H1 (cell line): ENCODE measurements at regions not wholly inside any gene's neighbourhood (a gene's known extent, or its start where the extent isn't known, plus 50 kb on each side); places are given as distances from the start of the nearest gene placed in this dataset.

Experiments
- CTCF ChIA-PET: fragments of 300-600 bp; sonication (Branson Sonifier 250); formaldehyde crosslinking; loops from one replicate; lab custom pipeline; 2021; ENCODE audit not compliant: partially characterized antibody; lab: Charles Lee
- POLR2A ChIA-PET: fragments of 300-600 bp; sonication (Branson Sonifier 250); formaldehyde crosslinking; loops from one replicate; lab custom pipeline; 2021; ENCODE audit warnings: inconsistent platforms; ENCODE audit not compliant: partially characterized antibody; lab: Charles Lee
- DNase-seq, 2 experiments: peaks; one replicate each; pipeline versions ENCODE4 v3.0.0 to v3.0.0-alpha.2; 2010 to 2022; ENCODE audit warnings: low spot score in 2 of 2, low read depth in 1 of 2, mixed read lengths in 1 of 2
- FAIRE-seq: peaks from 2 replicates; lab custom pipeline; 2011; peaks lifted over from hg19 to GRCh38; lab: Jason Lieb, UNC
- H2AFZ ChIP-seq: 2 replicates; pipeline ENCODE4 v1.8.1; 2012; ENCODE audit warnings: low read length, inconsistent platforms
- H2AK5ac ChIP-seq: 2 replicates; pipeline ENCODE4 v1.6.1; 2013; ENCODE audit warnings: low read depth, low read length
- H2BK120ac ChIP-seq: replicated peaks from 2 replicates; pipeline ENCODE3; 2013; ENCODE audit warnings: low read depth, low read length, inconsistent platforms
- H2BK12ac ChIP-seq: 2 replicates; pipeline ENCODE4 v1.6.1; 2013; ENCODE audit warnings: low read depth, low read length
- H2BK15ac ChIP-seq: 2 replicates; pipeline ENCODE4 v1.6.1; 2013; ENCODE audit warnings: low read length
- H2BK20ac ChIP-seq: 2 replicates; pipeline ENCODE4 v1.6.1; 2013; ENCODE audit warnings: low read length
- H2BK5ac ChIP-seq: 2 replicates; pipeline ENCODE4 v1.6.1; 2013; ENCODE audit warnings: low read depth, low read length
- H3K14ac ChIP-seq: 2 replicates; pipeline ENCODE4 v1.6.1; 2013; ENCODE audit warnings: inconsistent platforms; ENCODE audit not compliant: insufficient read length
- H3K18ac ChIP-seq: 2 replicates; pipeline ENCODE4 v1.6.1; 2013; ENCODE audit warnings: low read length; ENCODE audit errors: extremely low read depth
- H3K23ac ChIP-seq: 2 replicates; pipeline ENCODE4 v1.6.1; 2013; ENCODE audit warnings: inconsistent platforms; ENCODE audit not compliant: insufficient read length
- H3K23me2 ChIP-seq: 2 replicates; pipeline ENCODE4 v1.6.1; 2013; ENCODE audit warnings: low read depth, low read length
- H3K27ac ChIP-seq: 2 replicates; pipeline ENCODE4 v1.6.1; 2011; ENCODE audit warnings: low read depth, low read length, inconsistent platforms
- H3K27me3 ChIP-seq, 4 experiments: replicated peaks in 1 of 4; 1 replicate in 1 of 4; 2 replicates in 3 of 4; pipeline versions ENCODE4 v1.6.1 to v1.8.1; 2011 to 2013; ENCODE audit warnings: low read length in 3 of 4, mild to moderate bottlenecking in 3 of 4, inconsistent platforms in 2 of 4, mixed read lengths in 2 of 4, moderate library complexity in 1 of 4; ENCODE audit not compliant: control insufficient read depth in 3 of 4, insufficient read depth in 3 of 4; ENCODE audit errors: extremely low read depth in 1 of 4
- H3K36me3 ChIP-seq, 4 experiments: 2 replicates each; pipeline versions ENCODE4 v1.6.1 to v1.8.1; 2011 to 2013; ENCODE audit warnings: mild to moderate bottlenecking in 4 of 4, low read length in 3 of 4, moderate library complexity in 2 of 4, control low read depth in 1 of 4, inconsistent platforms in 1 of 4; ENCODE audit not compliant: insufficient read depth in 4 of 4, control insufficient read depth in 2 of 4
- H3K4ac ChIP-seq: replicated peaks from 2 replicates; pipeline ENCODE3; 2013; ENCODE audit warnings: low read length, low read depth, mixed read lengths, inconsistent platforms; ENCODE audit not compliant: insufficient read length
- H3K4me1 ChIP-seq, 4 experiments: replicated peaks in 1 of 4; 1 replicate in 1 of 4; 2 replicates in 3 of 4; pipeline versions ENCODE4 v1.6.1 to v1.8.1; 2011 to 2013; ENCODE audit warnings: low read length in 3 of 4, inconsistent platforms in 2 of 4, mixed read lengths in 1 of 4; ENCODE audit not compliant: insufficient read depth in 4 of 4, control insufficient read depth in 3 of 4
- H3K4me2 ChIP-seq, 2 experiments: 2 replicates each; pipeline versions ENCODE4 v1.6.1 to v1.8.1; 2011 to 2013; ENCODE audit warnings: low read depth in 2 of 2, low read length in 2 of 2, control low read depth in 1 of 2, inconsistent platforms in 1 of 2, mild to moderate bottlenecking in 1 of 2; ENCODE audit not compliant: insufficient read depth in 1 of 2
- H3K4me3 ChIP-seq, 4 experiments: fragments of 200-600, 300-600 bp in 1 of 4; sonication (generic), shearing (Covaris generic), sonication (Bioruptor Twin) in 1 of 4; 2 replicates each; pipeline versions ENCODE4 v1.5.1 to v1.8.1; 2011 to 2016; ENCODE audit warnings: low read length in 4 of 4, low read depth in 3 of 4, control low read depth in 2 of 4, inconsistent platforms in 2 of 4, mild to moderate bottlenecking in 2 of 4, mixed read lengths in 1 of 4, moderate library complexity in 1 of 4; ENCODE audit not compliant: insufficient read depth in 2 of 4; ENCODE audit errors: extremely low read depth in 1 of 4
- H3K56ac ChIP-seq: replicated peaks from 2 replicates; pipeline ENCODE3; 2013; ENCODE audit warnings: low read depth, mild to moderate bottlenecking, mixed read lengths, low read length, inconsistent platforms; ENCODE audit not compliant: insufficient read length
- H3K79me1 ChIP-seq: 2 replicates; pipeline ENCODE4 v1.6.1; 2013; ENCODE audit warnings: low read depth, low read length, control low read depth
- H3K79me2 ChIP-seq, 2 experiments: 2 replicates each; pipeline versions ENCODE4 v1.6.1 to v1.8.1; 2012 to 2013; ENCODE audit warnings: low read length in 2 of 2, mild to moderate bottlenecking in 2 of 2, inconsistent platforms in 1 of 2; ENCODE audit not compliant: insufficient read depth in 2 of 2, control insufficient read depth in 1 of 2
- H3K9ac ChIP-seq, 4 experiments: replicated peaks in 1 of 4; 1 replicate in 1 of 4; 2 replicates in 3 of 4; pipeline versions ENCODE4 v1.6.1 to v1.8.1; 2011 to 2013; ENCODE audit warnings: low read depth in 3 of 4, low read length in 3 of 4, control low read depth in 2 of 4, mild to moderate bottlenecking in 2 of 4, moderate library complexity in 2 of 4, inconsistent platforms in 1 of 4; ENCODE audit errors: extremely low read depth in 1 of 4
- H3K9me3 ChIP-seq, 2 experiments: 2 replicates each; pipeline versions ENCODE4 v1.6.1 to v1.8.1; 2012 to 2013; ENCODE audit warnings: mild to moderate bottlenecking in 2 of 2, moderate library complexity in 2 of 2, control low read depth in 1 of 2, inconsistent platforms in 1 of 2, low read depth in 1 of 2, low read length in 1 of 2, mixed read lengths in 1 of 2; ENCODE audit not compliant: insufficient read depth in 2 of 2
- H4K20me1 ChIP-seq, 2 experiments: replicated peaks in 1 of 2; 2 replicates each; pipeline versions ENCODE3 to v1.8.1; 2011 to 2013; ENCODE audit warnings: inconsistent platforms in 2 of 2, low read length in 2 of 2, mild to moderate bottlenecking in 1 of 2; ENCODE audit not compliant: insufficient read depth in 2 of 2, control insufficient read depth in 1 of 2
- H4K5ac ChIP-seq: 2 replicates; pipeline ENCODE4 v1.6.1; 2013; ENCODE audit warnings: low read length, low read depth, mixed read lengths, inconsistent platforms; ENCODE audit not compliant: insufficient read length
- H4K8ac ChIP-seq: 2 replicates; pipeline ENCODE4 v1.8.0; 2013; ENCODE audit warnings: mild to moderate bottlenecking, moderate library complexity, low read length, inconsistent platforms; ENCODE audit not compliant: insufficient read depth; ENCODE audit errors: extremely low read depth
- H4K91ac ChIP-seq: replicated peaks from 2 replicates; pipeline ENCODE3; 2013; ENCODE audit warnings: low read length, mixed read lengths, inconsistent platforms; ENCODE audit not compliant: insufficient read length
- CBX5 ChIP-seq: fragments of 300-800, 300-1000 bp; sonication (generic); IDR thresholded peaks from 2 replicates; pipeline ENCODE4 v1.7.1; 2016; ENCODE audit warnings: antibody characterized with exemption, low read length, low read depth
- EZH2 ChIP-seq: fragments of 200-600 bp; sonication (generic); IDR thresholded peaks from 2 replicates; pipeline ENCODE4 v1.7.1; 2012; ENCODE audit warnings: low read depth, mild to moderate bottlenecking, moderate library complexity, low read length, inconsistent platforms; ENCODE audit not compliant: severe bottlenecking
- FOSL1 ChIP-seq: IDR thresholded peaks from 2 replicates; pipeline ENCODE4 v1.6.1; 2011; ENCODE audit warnings: mild to moderate bottlenecking, low read depth, low read length, moderate library complexity; ENCODE audit not compliant: insufficient read depth
- POLR2AphosphoS5 ChIP-seq: IDR thresholded peaks from 2 replicates; pipeline ENCODE4 v1.6.1; 2011; ENCODE audit warnings: low read depth, low read length
- RFX5 ChIP-seq: IDR thresholded peaks from 2 replicates; pipeline ENCODE4 v1.6.1; 2011; ENCODE audit warnings: low read depth, low read length, improper control_type of control experiment, borderline replicate concordance
- RNF2 ChIP-seq: fragments of 200-900, 300-1000 bp; sonication (generic); IDR thresholded peaks from 2 replicates; pipeline ENCODE4 v1.7.1; 2016; ENCODE audit warnings: borderline replicate concordance, low read depth, mild to moderate bottlenecking, antibody characterized with exemption, low read length; ENCODE audit not compliant: poor library complexity, severe bottlenecking; ENCODE audit errors: missing control alignments
- SAP30 ChIP-seq: fragments of 300-600 bp; sonication (generic); IDR thresholded peaks from 2 replicates; pipeline ENCODE4 v1.7.1; 2012; ENCODE audit warnings: low read length, moderate library complexity, mild to moderate bottlenecking, inconsistent platforms; ENCODE audit not compliant: insufficient read depth, insufficient replicate concordance
- YY1 ChIP-seq: IDR thresholded peaks from 2 replicates; pipeline ENCODE4 v1.6.1; 2011; ENCODE audit warnings: low read depth, mild to moderate bottlenecking, low read length
- WGBS, 2 experiments: shearing (Covaris generic) in 1 of 2; methylation state at CpG; one replicate each; pipeline versions ENCODE4 v1.1.6 to v1.1.7; 2013 to 2015; ENCODE audit warnings: low lambda C conversion rate in 2 of 2, mixed read lengths in 2 of 2, inconsistent platforms in 1 of 2, low coverage in 1 of 2, missing lambda C conversion rate in 1 of 2; ENCODE audit not compliant: insufficient replicate concordance in 2 of 2, insufficient coverage in 1 of 2, insufficient read length in 1 of 2; ENCODE audit errors: extremely low coverage in 1 of 2, missing lambda C conversion rate in 1 of 2; 5-methylcytosine and 5-hydroxymethylcytosine counted together

- H2BK15ac ChIP-seq: no peak overlapping the region
- H3K9me3 ChIP-seq: no peaks in the 10 kb centered on the region
- CTCF ChIA-PET: interaction anchor here (0.6 to 1.5 kb wide), 5 partner anchors 9 to 425 kb away, joined by 3 to 4 read pairs (median 3); no protein-coding TSS in a partner anchor
- H3K14ac ChIP-seq: no peak overlapping the region
- H3K4ac ChIP-seq: no peak overlapping the region
- H2BK12ac ChIP-seq: peak overlapping the region; percentile 43; the same call in 1 of the 2 replicates
- no peak overlapping the region for H3K23ac ChIP-seq
- DNase-seq (peak in 1 of 2 experiments; percentile 41), FAIRE-seq (no peak)
- no peaks in the 10 kb centered on the region for H3K79me1 ChIP-seq
- TF ChIP-seq SAP30: no peak
- no peak for TF ChIP-seq CBX5
- TF ChIP-seq RNF2: no peak
- TF ChIP-seq FOSL1: no peak
- no peak for TF ChIP-seq POLR2AphosphoS5
- TF ChIP-seq RFX5: no peak
- TF ChIP-seq YY1: no peak
- no peak for TF ChIP-seq EZH2
- H3K18ac ChIP-seq: no peak overlapping the region; the same call in 1 of the 2 replicates
- POLR2A ChIA-PET: interaction anchor here (0.6 to 16.7 kb wide), 10 partner anchors 8 to 459 kb away, joined by 3 to 190 read pairs (median 4); no protein-coding TSS in a partner anchor
- H4K8ac ChIP-seq: no peak overlapping the region; the same call in 1 of the 2 replicates
- H3K56ac ChIP-seq: no peak overlapping the region
- no peak overlapping the region for H3K27ac ChIP-seq
- 81% methylated on average over 4 of the region's 4 CpGs; no CpG with 5 or more reads in 1 of the 2 experiments for WGBS, 2 experiments
- H3K23me2 ChIP-seq: no peaks in the 10 kb centered on the region
- no peak overlapping the region for H2BK120ac ChIP-seq
- H2BK5ac ChIP-seq: no peak overlapping the region
- H2AFZ ChIP-seq: no peak overlapping the region
- no peak overlapping the region; the same call in 1 of the 2 replicates for H2AK5ac ChIP-seq
- peaks cover 2 to 11% (median 8%) of the 10 kb centered on the region in 4 experiments; a peak in 5 of 7 replicates for H3K4me1 ChIP-seq
- H3K4me2 ChIP-seq: peak overlapping the region in 1 of 2 experiments; percentile 8; a peak in 3 of 4 replicates
- H3K36me3 ChIP-seq: no peaks in the 10 kb centered on the region
- no peak overlapping the region for H4K5ac ChIP-seq
- H4K20me1 ChIP-seq: no peaks in the 10 kb centered on the region
- no peaks in the 10 kb centered on the region for H3K79me2 ChIP-seq
- no peak overlapping the region for H3K9ac ChIP-seq
- H3K4me3 ChIP-seq: peak overlapping the region in 1 of 4 experiments; percentile 14; a peak in 1 of 8 replicates
- no peak overlapping the region for H4K91ac ChIP-seq
- H2BK20ac ChIP-seq: peak overlapping the region; percentile 82; the same call in 1 of the 2 replicates
- H3K27me3 ChIP-seq: no peaks in the 10 kb centered on the region; a peak in 1 of 7 replicates
Observed at GRCh38 chr1:38452246-38452645, 405.7 kb upstream of the POU3F1 start.
